Neural cell (in vitro differentiated cells): ENCODE measurements at regions not wholly inside any gene's neighbourhood (a gene's known extent, or its start where the extent isn't known, plus 50 kb on each side); places are given as distances from the start of the nearest gene placed in this dataset.

Source experiments
- H2AFZ ChIP-seq: fragments of 200-600, 300-800 bp; sonication (generic), shearing (Covaris generic); 2 replicates; pipeline ENCODE4 v1.6.0; 2014; ENCODE audit warnings: low read depth, mild to moderate bottlenecking, antibody characterized with exemption, low read length, moderate library complexity
- H3F3A ChIP-seq: fragments of 200-600 bp; shearing (Covaris generic); 2 replicates; pipeline ENCODE4 v1.6.1; 2016; ENCODE audit warnings: mild to moderate bottlenecking, moderate library complexity, mixed read lengths, antibody characterized with exemption, low read length; ENCODE audit not compliant: insufficient read depth, poor library complexity, severe bottlenecking
- H3K27ac ChIP-seq: fragments of 200-600, 300-800 bp; sonication (generic), shearing (Covaris generic); 2 replicates; pipeline ENCODE4 v1.5.1; 2014; ENCODE audit warnings: mild to moderate bottlenecking, low read length, moderate library complexity
- H3K27me3 ChIP-seq: fragments of 300-800, 200-600 bp; sonication (generic), shearing (Covaris generic); 2 replicates; pipeline ENCODE4 v1.6.0; 2014; ENCODE audit warnings: mild to moderate bottlenecking, low read depth, low read length, moderate library complexity; ENCODE audit not compliant: insufficient read depth
- H3K36me3 ChIP-seq: fragments of 300-800, 200-600 bp; sonication (generic), shearing (Covaris generic); 2 replicates; pipeline ENCODE4 v1.5.1; 2014; ENCODE audit warnings: mild to moderate bottlenecking, antibody characterized with exemption, low read length, moderate library complexity; ENCODE audit not compliant: insufficient read depth
- H3K4me2 ChIP-seq: fragments of 300-800, 200-600 bp; sonication (generic), shearing (Covaris generic); 2 replicates; pipeline ENCODE4 v1.6.0; 2014; ENCODE audit warnings: mild to moderate bottlenecking, low read length
- H3K4me3 ChIP-seq: fragments of 300-800, 200-600 bp; sonication (generic), shearing (Covaris generic); 2 replicates; pipeline ENCODE4 v1.5.1; 2014; ENCODE audit warnings: mild to moderate bottlenecking, low read length, moderate library complexity
- H3K79me2 ChIP-seq: fragments of 200-600 bp; shearing (Covaris generic); replicated peaks from 2 replicates; pipeline ENCODE4 v1.6.0; 2014; ENCODE audit warnings: mild to moderate bottlenecking, low read length, moderate library complexity; ENCODE audit not compliant: insufficient read depth
- H3K9ac ChIP-seq: fragments of 300-800, 200-600 bp; sonication (generic), shearing (Covaris generic); 2 replicates; pipeline ENCODE4 v1.6.1; 2016; ENCODE audit warnings: mild to moderate bottlenecking, low read length, mixed read lengths
- H3K9me2 ChIP-seq: fragments of 200-600 bp; shearing (Covaris generic); 2 replicates; pipeline ENCODE4 v1.6.1; 2016; ENCODE audit warnings: mild to moderate bottlenecking, low read length, mixed read lengths; ENCODE audit not compliant: insufficient read depth
- H3K9me3 ChIP-seq: fragments of 200-600, 300-800 bp; sonication (generic), shearing (Covaris generic); 2 replicates; pipeline ENCODE4 v1.6.1; 2016; ENCODE audit warnings: mild to moderate bottlenecking, mixed run types, low read length, moderate library complexity, mixed read lengths
- H4K20me1 ChIP-seq: fragments of 200-600 bp; shearing (Covaris generic); 2 replicates; pipeline ENCODE4 v1.6.1; 2016; ENCODE audit warnings: mild to moderate bottlenecking, mixed run types; ENCODE audit not compliant: insufficient read depth
- CTCF ChIP-seq: fragments of 450-650 bp; IDR thresholded peaks from 2 replicates; pipeline ENCODE4 v1.5.1; 2014; ENCODE audit warnings: antibody characterized with exemption, mild to moderate bottlenecking, moderate library complexity; ENCODE audit not compliant: poor library complexity, severe bottlenecking
- EP300 ChIP-seq: fragments of 450-650 bp; conservative IDR thresholded peaks from 2 replicates; pipeline ENCODE4 v1.6.1; 2014; ENCODE audit warnings: antibody characterized with exemption, mild to moderate bottlenecking, moderate library complexity; ENCODE audit not compliant: poor library complexity, severe bottlenecking
- EZH2 ChIP-seq: fragments of 200-600, 300-800 bp; shearing (Covaris generic), sonication (generic); IDR thresholded peaks from 2 replicates; pipeline ENCODE4 v1.6.1; 2014; ENCODE audit warnings: antibody characterized with exemption, low read length, borderline replicate concordance, mild to moderate bottlenecking; ENCODE audit not compliant: insufficient read depth, poor library complexity, severe bottlenecking
- MXI1 ChIP-seq: fragments of 450-650 bp; conservative IDR thresholded peaks from 2 replicates; pipeline ENCODE4 v1.6.1; 2014; ENCODE audit warnings: antibody characterized with exemption, mild to moderate bottlenecking; ENCODE audit not compliant: poor library complexity, severe bottlenecking
- POLR2AphosphoS5 ChIP-seq: IDR thresholded peaks from 2 replicates; pipeline ENCODE4 v1.6.1; 2012
- RAD21 ChIP-seq: fragments of 450-650 bp; conservative IDR thresholded peaks from 2 replicates; pipeline ENCODE4 v1.6.1; 2014; ENCODE audit warnings: antibody characterized with exemption, mild to moderate bottlenecking, moderate library complexity
- REST ChIP-seq: IDR thresholded peaks from 2 replicates; pipeline ENCODE4 v1.6.1; 2012; ENCODE audit warnings: borderline replicate concordance
- SMC3 ChIP-seq: fragments of 450-650 bp; conservative IDR thresholded peaks from 2 replicates; pipeline ENCODE4 v1.6.1; 2014; ENCODE audit warnings: antibody characterized with exemption, mild to moderate bottlenecking, moderate library complexity; ENCODE audit not compliant: poor library complexity
- TAF1 ChIP-seq: IDR thresholded peaks from 2 replicates; pipeline ENCODE4 v1.6.1; 2012; ENCODE audit warnings: low read depth

GRCh38 chr21:19855522-19855921 is 1142.7 kb upstream of the NCAM2 start:
- H3K36me3 ChIP-seq = no peaks in the 10 kb centered on the region
- TF ChIP-seq TAF1 (no peak), SMC3 (no peak), EP300 (no peak), POLR2AphosphoS5 (no peak), REST (no peak), EZH2 (no peak), RAD21 (no peak), MXI1 (no peak), CTCF (no peak)

GRCh38 chr21:19864476-19864875 is 1133.7 kb upstream of the NCAM2 start:
- no peaks in the 10 kb centered on the region for H4K20me1 ChIP-seq
- no peak overlapping the region for H2AFZ ChIP-seq
- no peaks in the 10 kb centered on the region for H3K9me2 ChIP-seq
- no peak overlapping the region for H3K4me2 ChIP-seq
- no peak overlapping the region for H3K9ac ChIP-seq
- no peaks in the 10 kb centered on the region for H3K27me3 ChIP-seq
- H3F3A ChIP-seq = no peaks in the 10 kb centered on the region
- H3K4me3 ChIP-seq = no peak overlapping the region
- TF ChIP-seq SMC3 = no peak
- TF ChIP-seq EP300 = no peak
- TF ChIP-seq REST = no peak
- TF ChIP-seq CTCF = no peak
- no peaks in the 10 kb centered on the region for H3K9me3 ChIP-seq
- H3K27ac ChIP-seq = no peak overlapping the region
- H3K36me3 ChIP-seq = no peaks in the 10 kb centered on the region
- H3K79me2 ChIP-seq = no peaks in the 10 kb centered on the region

More at GRCh38 chr21:19855522-19855921, 1142.7 kb upstream of the NCAM2 start:
- H3K27me3 ChIP-seq = no peaks in the 10 kb centered on the region
- H3K9me2 ChIP-seq = no peaks in the 10 kb centered on the region
- H3K4me2 ChIP-seq = no peak overlapping the region
- H3F3A ChIP-seq = no peaks in the 10 kb centered on the region
- no peak overlapping the region for H2AFZ ChIP-seq
- no peaks in the 10 kb centered on the region for H3K9me3 ChIP-seq
- H4K20me1 ChIP-seq = no peaks in the 10 kb centered on the region
- no peaks in the 10 kb centered on the region for H3K79me2 ChIP-seq
- no peak overlapping the region for H3K4me3 ChIP-seq
- H3K9ac ChIP-seq = no peak overlapping the region
- H3K27ac ChIP-seq = no peak overlapping the region
